CD4-positive, alpha-beta T cell (primary cell): ENCODE measurements at regions not wholly inside any gene's neighbourhood (a gene's known extent, or its start where the extent isn't known, plus 50 kb on each side); places are given as distances from the start of the nearest gene placed in this dataset.
"Not testable (repeated sequence)": the region's sequence is repeated elsewhere in the genome, so short reads cannot be mapped to it uniquely, and the experiment has no call there.

Experiments
- ATAC-seq: fragments of 200-7000 bp; cut with Tn5 transposase; one replicate; pipeline ENCODE4 v1.10.0; 2022; ENCODE audit warnings: mild to moderate bottlenecking; ENCODE audit not compliant: poor library complexity
- CTCF ChIA-PET: fragments of 350-600 bp; sonication (Branson Sonifier 250); formaldehyde crosslinking; loops from one replicate; lab custom pipeline; 2021; ENCODE audit warnings: antibody characterized with exemption, inconsistent platforms; lab: Charles Lee
- POLR2A ChIA-PET: fragments of 350-600 bp; sonication (Branson Sonifier 250); formaldehyde crosslinking; loops from one replicate; lab custom pipeline; 2021; ENCODE audit warnings: antibody characterized with exemption, inconsistent platforms; lab: Charles Lee
- DNase-seq, 14 experiments: peaks; one replicate each; pipeline ENCODE4 v3.0.0-alpha.2; 2013 to 2020; ENCODE audit warnings: mixed read lengths in 2 of 14
- H3K27ac ChIP-seq, 2 donors: one replicate each; pipeline versions ENCODE4 v1.5.1 to v1.7.0; 2013; ENCODE audit warnings: low read length in 2 of 2, low read depth in 1 of 2, mild to moderate bottlenecking in 1 of 2
- H3K27me3 ChIP-seq, 2 experiments: 1 replicate in 1 of 2; 2 replicates in 1 of 2; pipeline versions ENCODE4 v1.6.1 to v1.7.0; 2013; ENCODE audit warnings: low read length in 2 of 2, control low read depth in 1 of 2, mild to moderate bottlenecking in 1 of 2, moderate library complexity in 1 of 2; ENCODE audit not compliant: insufficient read depth in 2 of 2, control insufficient read depth in 1 of 2
- H3K36me3 ChIP-seq: one replicate; pipeline ENCODE4 v1.6.1; 2013; ENCODE audit warnings: low read length, control low read depth; ENCODE audit not compliant: insufficient read depth
- H3K4me1 ChIP-seq: one replicate; pipeline ENCODE4 v1.6.1; 2013; ENCODE audit warnings: low read length, control low read depth; ENCODE audit not compliant: insufficient read depth
- H3K4me3 ChIP-seq: one replicate; pipeline ENCODE4 v1.5.1; 2013; ENCODE audit warnings: mild to moderate bottlenecking, low read length, moderate library complexity
- H3K9me3 ChIP-seq, 2 experiments: 1 replicate in 1 of 2; 2 replicates in 1 of 2; pipeline versions ENCODE4 v1.6.1 to v1.7.0; 2013; ENCODE audit warnings: low read length in 2 of 2, mild to moderate bottlenecking in 2 of 2, control low read depth in 1 of 2, moderate library complexity in 1 of 2; ENCODE audit not compliant: control insufficient read depth in 1 of 2, insufficient read depth in 1 of 2
- H3K27ac Mint-ChIP-seq: one replicate; pipeline ENCODE4 v1.8.0; 2020; ENCODE audit warnings: mixed read lengths
- H3K27me3 Mint-ChIP-seq: one replicate; pipeline ENCODE4 v1.8.0; 2021; ENCODE audit warnings: mixed read lengths
- H3K36me3 Mint-ChIP-seq: one replicate; pipeline ENCODE4 v1.8.0; 2021; ENCODE audit warnings: low read depth, mixed read lengths
- H3K4me1 Mint-ChIP-seq: one replicate; pipeline ENCODE4 v1.8.0; 2021; ENCODE audit warnings: low read depth, mixed read lengths
- H3K4me3 Mint-ChIP-seq: one replicate; pipeline ENCODE4 v1.8.0; 2020; ENCODE audit warnings: mild to moderate bottlenecking, mixed read lengths
- H3K9me3 Mint-ChIP-seq: one replicate; pipeline ENCODE4 v1.8.0; 2020; ENCODE audit warnings: mixed read lengths
- intact Hi-C, 2 experiments: fragments of 100-400 bp; cut with DNase I in 1 of 2; cut with micrococcal nuclease in 1 of 2; formaldehyde crosslinking; loops; one replicate each; pipeline versions ENCODE4 v1.15.1 to v1.9.0; 2023 to 2025; cut with DNase I, micrococcal nuclease

- H3K27me3 Mint-ChIP-seq, H3K9me3 ChIP-seq, CTCF ChIA-PET, H3K4me1 Mint-ChIP-seq, H3K27ac Mint-ChIP-seq, POLR2A ChIA-PET, DNase-seq, H3K36me3 ChIP-seq, H3K9me3 Mint-ChIP-seq, intact Hi-C loops, ATAC-seq, H3K36me3 Mint-ChIP-seq, H3K27ac ChIP-seq, H3K4me1 ChIP-seq, H3K4me3 ChIP-seq, H3K27me3 ChIP-seq, H3K4me3 Mint-ChIP-seq: not testable (repeated sequence)
Measured at GRCh38 chr17:15802917-15803316, 70.8 kb downstream of the TBC1D26 start.

GRCh38 chr17:15806825-15807224 is 74.7 kb downstream of the TBC1D26 start:
- H3K4me3 Mint-ChIP-seq, H3K27ac Mint-ChIP-seq, H3K9me3 Mint-ChIP-seq, CTCF ChIA-PET, intact Hi-C loops, H3K27ac ChIP-seq, H3K4me3 ChIP-seq, H3K27me3 Mint-ChIP-seq, H3K36me3 ChIP-seq, H3K4me1 ChIP-seq, DNase-seq, H3K9me3 ChIP-seq, H3K27me3 ChIP-seq, H3K36me3 Mint-ChIP-seq, ATAC-seq, H3K4me1 Mint-ChIP-seq, POLR2A ChIA-PET: not testable (repeated sequence)

- CTCF ChIA-PET, POLR2A ChIA-PET, ATAC-seq, H3K36me3 Mint-ChIP-seq, H3K4me1 ChIP-seq, DNase-seq, H3K27me3 ChIP-seq, H3K4me3 Mint-ChIP-seq, H3K4me1 Mint-ChIP-seq, H3K9me3 Mint-ChIP-seq, H3K4me3 ChIP-seq, H3K27ac ChIP-seq, H3K27ac Mint-ChIP-seq, H3K36me3 ChIP-seq, intact Hi-C loops, H3K27me3 Mint-ChIP-seq, H3K9me3 ChIP-seq: not testable (repeated sequence)
Measured at GRCh38 chr17:15813388-15813787, 81.3 kb downstream of the TBC1D26 start.

GRCh38 chr17:15814003-15814402 is 81.9 kb downstream of the TBC1D26 start:
- DNase-seq, intact Hi-C loops, H3K36me3 Mint-ChIP-seq, H3K4me1 ChIP-seq, ATAC-seq, H3K4me3 ChIP-seq, POLR2A ChIA-PET, H3K27me3 ChIP-seq, CTCF ChIA-PET, H3K27ac Mint-ChIP-seq, H3K36me3 ChIP-seq, H3K27me3 Mint-ChIP-seq, H3K4me3 Mint-ChIP-seq, H3K4me1 Mint-ChIP-seq, H3K27ac ChIP-seq, H3K9me3 ChIP-seq, H3K9me3 Mint-ChIP-seq: not testable (repeated sequence)

- H3K4me3 ChIP-seq, H3K27me3 ChIP-seq, H3K36me3 Mint-ChIP-seq, H3K27ac Mint-ChIP-seq, H3K36me3 ChIP-seq, H3K9me3 Mint-ChIP-seq, H3K4me1 ChIP-seq, H3K4me3 Mint-ChIP-seq, H3K27me3 Mint-ChIP-seq, CTCF ChIA-PET, POLR2A ChIA-PET, H3K9me3 ChIP-seq, DNase-seq, ATAC-seq, H3K4me1 Mint-ChIP-seq, H3K27ac ChIP-seq, intact Hi-C loops: not testable (repeated sequence)
Measured at GRCh38 chr17:15817861-15818260, 85.8 kb downstream of the TBC1D26 start.

- intact Hi-C loops, H3K27me3 Mint-ChIP-seq, H3K27ac Mint-ChIP-seq: not testable (repeated sequence)
Measured at GRCh38 chr17:15822280-15822679, 90.2 kb downstream of the TBC1D26 start.

More at GRCh38 chr17:15822280-15822679, 90.2 kb downstream of the TBC1D26 start:
- H3K27me3 ChIP-seq, H3K4me1 Mint-ChIP-seq, DNase-seq, H3K9me3 Mint-ChIP-seq, H3K4me1 ChIP-seq, POLR2A ChIA-PET, H3K4me3 Mint-ChIP-seq, H3K4me3 ChIP-seq, ATAC-seq, H3K36me3 ChIP-seq, H3K36me3 Mint-ChIP-seq, CTCF ChIA-PET, H3K27ac ChIP-seq, H3K9me3 ChIP-seq: not testable (repeated sequence)
